ES-I3 (cell line): ENCODE measurements at regions not wholly inside any gene's neighbourhood (a gene's known extent, or its start where the extent isn't known, plus 50 kb on each side); places are given as distances from the start of the nearest gene placed in this dataset.

Experiments
- H3K36me3 ChIP-seq: 2 replicates; pipeline ENCODE4 v1.6.1; 2013; ENCODE audit warnings: mild to moderate bottlenecking, low read length, control low read depth, moderate library complexity; ENCODE audit not compliant: insufficient read depth
- H3K4me1 ChIP-seq: 2 replicates; pipeline ENCODE4 v1.6.1; 2013; ENCODE audit warnings: mild to moderate bottlenecking, control low read depth, low read length; ENCODE audit not compliant: insufficient read depth
- H3K9ac ChIP-seq: 2 replicates; pipeline ENCODE4 v1.6.1; 2013; ENCODE audit warnings: low read depth, mild to moderate bottlenecking, low read length, moderate library complexity
- H3K9me3 ChIP-seq: 2 replicates; pipeline ENCODE4 v1.6.1; 2013; ENCODE audit warnings: mild to moderate bottlenecking, low read length, moderate library complexity; ENCODE audit not compliant: control insufficient read depth, insufficient read depth

GRCh38 chr20:60126975-60127374 is 168.8 kb downstream of the CDH26 start:
- no peaks in the 10 kb centered on the region for H3K4me1 ChIP-seq
- H3K9ac ChIP-seq: no peak overlapping the region
- no peaks in the 10 kb centered on the region for H3K36me3 ChIP-seq
- H3K9me3 ChIP-seq: no peaks in the 10 kb centered on the region

- no peaks in the 10 kb centered on the region for H3K4me1 ChIP-seq
- H3K36me3 ChIP-seq: no peaks in the 10 kb centered on the region
- H3K9me3 ChIP-seq: no peaks in the 10 kb centered on the region
- H3K9ac ChIP-seq: no peak overlapping the region
Measured at GRCh38 chr20:60131375-60131774, 173.2 kb downstream of the CDH26 start.

GRCh38 chr20:60132162-60132826 is 174.1 kb downstream of the CDH26 start:
- H3K4me1 ChIP-seq: no peaks in the 10 kb centered on the region
- H3K36me3 ChIP-seq: no peaks in the 10 kb centered on the region
- H3K9me3 ChIP-seq: no peaks in the 10 kb centered on the region

GRCh38 chr20:60132827-60133670 is 174.8 kb downstream of the CDH26 start:
- Histone ChIP-seq H3K9ac (no peak overlapping the region), H3K36me3 (no peaks in the 10 kb centered on the region), H3K4me1 (no peaks in the 10 kb centered on the region), H3K9me3 (no peaks in the 10 kb centered on the region)

More at GRCh38 chr20:60132162-60132826, 174.1 kb downstream of the CDH26 start:
- H3K9ac ChIP-seq: no peak overlapping the region

- Histone ChIP-seq H3K9me3 (no peaks in the 10 kb centered on the region), H3K4me1 (no peaks in the 10 kb centered on the region), H3K36me3 (no peaks in the 10 kb centered on the region), H3K9ac (no peak overlapping the region)
Measured at GRCh38 chr20:60135276-60135675, 177.1 kb downstream of the CDH26 start.

GRCh38 chr20:60136645-60137401 is 178.6 kb downstream of the CDH26 start:
- no peaks in the 10 kb centered on the region for H3K36me3 ChIP-seq
- H3K9ac ChIP-seq: no peak overlapping the region
- no peaks in the 10 kb centered on the region for H3K4me1 ChIP-seq
- no peaks in the 10 kb centered on the region for H3K9me3 ChIP-seq

GRCh38 chr20:60137657-60138245 is 179.5 kb downstream of the CDH26 start:
- no peak overlapping the region for H3K9ac ChIP-seq
- H3K4me1 ChIP-seq: no peaks in the 10 kb centered on the region
- H3K36me3 ChIP-seq: no peaks in the 10 kb centered on the region
- H3K9me3 ChIP-seq: no peaks in the 10 kb centered on the region

- H3K9ac ChIP-seq: no peak overlapping the region
- H3K4me1 ChIP-seq: no peaks in the 10 kb centered on the region
- no peaks in the 10 kb centered on the region for H3K36me3 ChIP-seq
- H3K9me3 ChIP-seq: no peaks in the 10 kb centered on the region
Measured at GRCh38 chr20:60138256-60139220, 180.3 kb downstream of the CDH26 start.

GRCh38 chr20:60139663-60140446 is 181.6 kb downstream of the CDH26 start:
- no peaks in the 10 kb centered on the region for H3K4me1 ChIP-seq
- H3K36me3 ChIP-seq: no peaks in the 10 kb centered on the region
- no peak overlapping the region for H3K9ac ChIP-seq
- no peaks in the 10 kb centered on the region for H3K9me3 ChIP-seq

- H3K9ac ChIP-seq: no peak overlapping the region
Measured at GRCh38 chr20:60142587-60142986, 184.4 kb downstream of the CDH26 start.

GRCh38 chr20:60143261-60143842 is 185.1 kb downstream of the CDH26 start:
- H3K9ac ChIP-seq: no peak overlapping the region
- H3K4me1 ChIP-seq: no peaks in the 10 kb centered on the region
- no peaks in the 10 kb centered on the region for H3K9me3 ChIP-seq
- no peaks in the 10 kb centered on the region for H3K36me3 ChIP-seq

More at GRCh38 chr20:60142587-60142986, 184.4 kb downstream of the CDH26 start:
- no peaks in the 10 kb centered on the region for H3K36me3 ChIP-seq
- no peaks in the 10 kb centered on the region for H3K4me1 ChIP-seq
- no peaks in the 10 kb centered on the region for H3K9me3 ChIP-seq

GRCh38 chr20:60144404-60144803 is 186.2 kb downstream of the CDH26 start:
- Histone ChIP-seq H3K9me3 (no peaks in the 10 kb centered on the region), H3K36me3 (no peaks in the 10 kb centered on the region), H3K4me1 (no peaks in the 10 kb centered on the region)

More at GRCh38 chr20:60144404-60144803, 186.2 kb downstream of the CDH26 start:
- H3K9ac ChIP-seq: no peak overlapping the region
